ENCODE measurements at regions not wholly inside any gene's neighbourhood (a gene's known extent, or its start where the extent isn't known, plus 50 kb on each side); places are given as distances from the start of the nearest gene placed in this dataset.
"Not testable (repeated sequence)": the region's sequence is repeated elsewhere in the genome, so short reads cannot be mapped to it uniquely, and the experiment has no call there.

DNA sequence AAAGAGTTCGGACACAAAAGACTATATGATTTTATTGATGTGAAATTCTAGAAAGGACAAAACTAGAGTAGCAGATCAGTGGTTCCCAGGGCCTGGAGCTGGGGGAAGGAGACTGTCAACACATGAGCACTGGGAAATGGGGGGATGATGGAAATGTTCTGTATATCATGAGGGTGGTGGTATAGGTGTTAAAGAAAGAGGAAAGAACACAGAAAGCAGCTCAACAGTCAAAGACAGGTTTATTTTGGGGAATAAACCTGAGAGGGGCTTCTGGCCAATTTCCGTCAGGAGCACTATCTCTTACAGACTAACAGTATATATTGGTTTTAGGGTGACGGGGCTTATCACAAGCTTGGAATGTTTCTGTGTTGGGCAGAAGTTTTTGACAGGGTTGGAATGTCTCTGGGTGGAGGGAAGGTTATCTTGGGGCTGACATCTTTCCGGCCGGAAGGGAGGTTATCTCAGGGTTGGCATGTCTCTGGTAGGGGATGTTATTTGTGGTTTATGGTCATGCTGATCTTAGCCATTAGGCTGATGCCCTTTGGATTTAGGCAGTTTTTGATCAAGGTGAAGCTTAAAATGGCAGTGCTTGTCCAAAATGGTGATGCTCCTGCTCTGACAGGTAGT, 254.6 kb upstream of the NRP1 start:
- H3K79me1 ChIP-seq (ENCODE audit: insufficient read depth, low read depth, low read length, poor library complexity, severe bottlenecking) = no peaks in the 10 kb centered on the region
- H3K4me2 ChIP-seq (ENCODE audit: insufficient read depth, insufficient read length, low read length) = no peak overlapping the region
- no peak overlapping the region for H3K27ac ChIP-seq (ENCODE audit: insufficient read length, low read depth, low read length)
- Mint-ChIP-seq H3K27ac (no peak overlapping the region), H3K27me3 (ENCODE audit: low read depth) (0 out of 2 replicates have a peak, but pooled peaks cover 2% of the 10 kb centered on the region), H3K4me1 (peaks cover 0 to 4% of the 10 kb centered on the region in 2 experiments; a peak in 2 of 4 replicates), H3K36me3 (ENCODE audit: insufficient read depth in 1 of 3, low read depth in 3 of 3) (peaks cover 13 to 39% (median 23%) of the 10 kb centered on the region in 3 experiments), H3K4me3 (no peak overlapping the region), H3K9me3 (peaks cover 28 to 36% of the 10 kb centered on the region in 2 experiments)
- H2BK20ac ChIP-seq (ENCODE audit: low read depth, low read length, poor library complexity, severe bottlenecking) = no peak overlapping the region
- no peaks in the 10 kb centered on the region for H3K4me1 ChIP-seq (ENCODE audit: insufficient read depth, low read length)
- H2AFZ ChIP-seq (ENCODE audit: low read length) = no peak overlapping the region
- no peak overlapping the region for H3K18ac ChIP-seq (ENCODE audit: insufficient read length, low read depth, low read length)
- H4K8ac ChIP-seq (replicated peaks; ENCODE audit: insufficient read length, low read depth, low read length) = no peak overlapping the region
- no peak overlapping the region for H3T11ph ChIP-seq (ENCODE audit: low read length)
- no peaks in the 10 kb centered on the region for H3K79me2 ChIP-seq (ENCODE audit: insufficient read depth, low read length)
- H3K27me3 ChIP-seq (ENCODE audit: insufficient read depth, low read length) = no peaks in the 10 kb centered on the region
- no peak overlapping the region for H2BK12ac ChIP-seq (ENCODE audit: insufficient read length, low read depth, low read length)
- H4K20me1 ChIP-seq (ENCODE audit: control insufficient read depth, insufficient read depth, insufficient read length) = no peaks in the 10 kb centered on the region
- TF ChIP-seq, protein P1, sequence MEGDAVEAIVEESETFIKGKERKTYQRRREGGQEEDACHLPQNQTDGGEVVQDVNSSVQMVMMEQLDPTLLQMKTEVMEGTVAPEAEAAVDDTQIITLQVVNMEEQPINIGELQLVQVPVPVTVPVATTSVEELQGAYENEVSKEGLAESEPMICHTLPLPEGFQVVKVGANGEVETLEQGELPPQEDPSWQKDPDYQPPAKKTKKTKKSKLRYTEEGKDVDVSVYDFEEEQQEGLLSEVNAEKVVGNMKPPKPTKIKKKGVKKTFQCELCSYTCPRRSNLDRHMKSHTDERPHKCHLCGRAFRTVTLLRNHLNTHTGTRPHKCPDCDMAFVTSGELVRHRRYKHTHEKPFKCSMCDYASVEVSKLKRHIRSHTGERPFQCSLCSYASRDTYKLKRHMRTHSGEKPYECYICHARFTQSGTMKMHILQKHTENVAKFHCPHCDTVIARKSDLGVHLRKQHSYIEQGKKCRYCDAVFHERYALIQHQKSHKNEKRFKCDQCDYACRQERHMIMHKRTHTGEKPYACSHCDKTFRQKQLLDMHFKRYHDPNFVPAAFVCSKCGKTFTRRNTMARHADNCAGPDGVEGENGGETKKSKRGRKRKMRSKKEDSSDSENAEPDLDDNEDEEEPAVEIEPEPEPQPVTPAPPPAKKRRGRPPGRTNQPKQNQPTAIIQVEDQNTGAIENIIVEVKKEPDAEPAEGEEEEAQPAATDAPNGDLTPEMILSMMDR (conservative IDR thresholded peaks at IDR 0.05) = no peak
- no peaks in the 10 kb centered on the region for H3K23me2 ChIP-seq (ENCODE audit: insufficient read length, low read depth, low read length, poor library complexity, severe bottlenecking)
- no peak overlapping the region for H4K5ac ChIP-seq (ENCODE audit: insufficient read length, low read depth, low read length)
- no peak overlapping the region for H2AK5ac ChIP-seq (ENCODE audit: insufficient read length, low read length)
- no peak overlapping the region for H3K4ac ChIP-seq (ENCODE audit: low read depth, low read length)
- H3K9me3 ChIP-seq (ENCODE audit: control insufficient read depth, low read depth, low read length) = peaks cover 6% of the 10 kb centered on the region
- H4K91ac ChIP-seq (ENCODE audit: insufficient read length, low read depth, low read length) = no peak overlapping the region
- H3K9ac ChIP-seq (ENCODE audit: extremely low read depth, insufficient read length, low read length) = no peak overlapping the region
- no peak overlapping the region for H3K23ac ChIP-seq (ENCODE audit: insufficient read length, low read depth, low read length)
- no peak overlapping the region for H2BK15ac ChIP-seq (ENCODE audit: low read depth, low read length)
- WGBS (ENCODE audit: extremely low coverage, insufficient read length, low lambda C conversion rate) = no CpG with 5 or more reads among the region's 5 CpGs
- H3K14ac ChIP-seq (ENCODE audit: insufficient read depth, low read length) = no peak overlapping the region
- no peak for DNase-seq
- H2BK5ac ChIP-seq (ENCODE audit: insufficient read length, low read length) = no peak overlapping the region
- H2BK120ac ChIP-seq (ENCODE audit: low read depth, low read length, poor library complexity, severe bottlenecking) = no peak overlapping the region
- no peak overlapping the region for H3K56ac ChIP-seq (ENCODE audit: insufficient read length, low read depth, low read length)

DNA sequence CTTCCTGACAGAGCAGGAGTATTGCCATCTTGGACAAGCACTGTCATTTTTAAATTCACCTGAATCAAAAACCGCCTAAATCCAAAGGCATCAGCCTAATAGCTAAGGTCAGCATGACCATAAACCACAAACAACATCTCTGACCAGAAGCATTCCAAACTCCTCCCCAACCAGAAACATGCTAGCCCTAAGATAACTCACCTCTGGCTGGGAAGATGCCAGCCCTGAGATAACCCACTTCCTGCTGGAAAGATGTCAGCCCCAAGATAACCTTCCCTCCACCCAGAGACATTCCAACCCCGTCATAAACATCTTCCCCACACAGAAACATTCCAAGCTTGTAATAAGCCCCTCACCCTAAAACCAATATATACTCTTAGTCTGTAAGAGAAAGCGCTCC, 250.1 kb upstream of the NRP1 start:
- H3K27me3 ChIP-seq (ENCODE audit: insufficient read depth, low read length); H3K23me2 ChIP-seq (ENCODE audit: insufficient read length, low read depth, low read length, poor library complexity, severe bottlenecking); H3T11ph ChIP-seq (ENCODE audit: low read length); H2BK5ac ChIP-seq (ENCODE audit: insufficient read length, low read length); H3K9ac ChIP-seq (ENCODE audit: extremely low read depth, insufficient read length, low read length); H3K4me1 Mint-ChIP-seq; DNase-seq; H3K4me3 Mint-ChIP-seq; H2BK120ac ChIP-seq (ENCODE audit: low read depth, low read length, poor library complexity, severe bottlenecking); H2AFZ ChIP-seq (ENCODE audit: low read length); H3K4me2 ChIP-seq (ENCODE audit: insufficient read depth, insufficient read length, low read length); H2BK15ac ChIP-seq (ENCODE audit: low read depth, low read length); H4K91ac ChIP-seq (ENCODE audit: insufficient read length, low read depth, low read length); H4K5ac ChIP-seq (ENCODE audit: insufficient read length, low read depth, low read length); H3K56ac ChIP-seq (ENCODE audit: insufficient read length, low read depth, low read length); H3K4me1 ChIP-seq (ENCODE audit: insufficient read depth, low read length); H3K9me3 ChIP-seq (ENCODE audit: control insufficient read depth, low read depth, low read length); H4K8ac ChIP-seq (replicated peaks; ENCODE audit: insufficient read length, low read depth, low read length); H4K20me1 ChIP-seq (ENCODE audit: control insufficient read depth, insufficient read depth, insufficient read length); H3K27ac ChIP-seq (ENCODE audit: insufficient read length, low read depth, low read length); H2BK12ac ChIP-seq (ENCODE audit: insufficient read length, low read depth, low read length); H3K79me2 ChIP-seq (ENCODE audit: insufficient read depth, low read length); H2AK5ac ChIP-seq (ENCODE audit: insufficient read length, low read length); H3K14ac ChIP-seq (ENCODE audit: insufficient read depth, low read length); H2BK20ac ChIP-seq (ENCODE audit: low read depth, low read length, poor library complexity, severe bottlenecking); H3K18ac ChIP-seq (ENCODE audit: insufficient read length, low read depth, low read length); H3K4ac ChIP-seq (ENCODE audit: low read depth, low read length); H3K27ac Mint-ChIP-seq; H3K27me3 Mint-ChIP-seq (ENCODE audit: low read depth); H3K79me1 ChIP-seq (ENCODE audit: insufficient read depth, low read depth, low read length, poor library complexity, severe bottlenecking); H3K23ac ChIP-seq (ENCODE audit: insufficient read length, low read depth, low read length): not testable (repeated sequence)
- WGBS (ENCODE audit: extremely low coverage, insufficient read length, low lambda C conversion rate) = no CpG with 5 or more reads among the region's 3 CpGs
- peaks cover 17 to 36% (median 21%) of the 10 kb centered on the region in 3 experiments for H3K36me3 Mint-ChIP-seq (ENCODE audit: insufficient read depth in 1 of 3, low read depth in 3 of 3)
- H3K9me3 Mint-ChIP-seq = peaks cover 30 to 36% of the 10 kb centered on the region in 2 experiments

Measured in H9 (cell line).